CMK (cell line): ENCODE measurements at regions not wholly inside any gene's neighbourhood (a gene's known extent, or its start where the extent isn't known, plus 50 kb on each side); places are given as distances from the start of the nearest gene placed in this dataset.

Experiments
- DNase-seq: peaks from one replicate; pipeline ENCODE4 v3.0.0-alpha.2; 2010; ENCODE audit warnings: low read depth

- no peak for DNase-seq
Observed at GRCh38 chr5:143464723-143465490, 61.4 kb upstream of the NR3C1 start.

GRCh38 chr5:143462431-143462830 lies 58.9 kb upstream of the NR3C1 start:
- no peak for DNase-seq

DNA sequence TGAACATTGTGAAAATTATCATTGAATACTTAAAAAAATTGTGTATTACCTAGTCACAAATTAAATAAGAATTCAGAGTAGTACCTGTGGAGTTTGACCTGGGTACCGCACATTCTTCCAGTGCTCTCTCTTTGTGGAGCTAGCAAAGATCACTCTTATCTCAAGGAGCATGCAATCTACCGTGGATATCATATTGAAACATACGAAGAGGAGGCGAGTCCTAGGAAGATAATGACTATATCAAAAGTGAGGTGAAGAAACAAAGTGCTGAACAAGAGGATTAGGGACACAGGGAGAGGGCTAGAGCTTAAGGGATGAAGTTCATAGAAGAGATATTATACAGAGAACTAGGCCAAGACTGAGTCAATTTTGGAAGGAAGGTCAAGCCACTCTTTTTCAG lies 55.9 kb upstream of the NR3C1 start:
- DNase-seq: no peak

DNA sequence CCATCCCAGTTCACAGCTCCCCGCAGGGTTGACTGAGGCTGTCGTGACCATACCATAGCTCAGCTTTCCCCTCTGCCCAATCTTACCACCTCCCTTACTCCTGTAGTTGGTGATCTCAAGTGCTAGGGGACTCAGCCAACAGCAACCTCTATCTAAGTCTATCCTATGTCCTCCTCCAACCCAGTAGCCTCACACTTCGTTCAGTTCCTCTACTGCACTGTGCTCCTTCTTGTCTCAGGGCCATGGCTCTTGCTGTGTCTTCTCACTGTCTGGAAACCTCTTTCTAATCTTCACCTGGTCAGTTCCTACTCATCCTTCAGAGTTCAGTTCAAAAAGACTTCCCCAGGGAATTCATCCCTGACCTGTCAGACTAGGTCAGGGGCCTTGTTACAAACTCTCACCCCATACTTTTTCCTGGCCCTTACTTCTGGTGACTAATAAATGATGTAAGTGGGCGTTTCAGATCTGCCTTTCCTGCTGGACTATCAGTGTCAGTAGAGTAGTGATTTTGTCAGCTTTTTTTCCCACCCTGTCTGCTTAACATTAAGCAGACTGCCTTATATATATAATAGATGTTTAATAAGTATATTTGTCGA lies 53.6 kb upstream of the NR3C1 start:
- DNase-seq: no peak

GRCh38 chr5:143454936-143455516 lies 51.5 kb upstream of the NR3C1 start:
- DNase-seq: no peak

- no peak for DNase-seq
Observed at GRCh38 chr5:143453720-143454119, 50.2 kb upstream of the NR3C1 start.
